Activated CD8-positive, alpha-beta T cell treated with anti-CD3 and anti-CD28 coated beads, Interleukin-2, amount 10 ng/mL, durations not matched to agents 7 days and 5 days (primary cell): ENCODE measurements at regions not wholly inside any gene's neighbourhood (a gene's known extent, or its start where the extent isn't known, plus 50 kb on each side); places are given as distances from the start of the nearest gene placed in this dataset.
"Not testable (repeated sequence)": the region's sequence is repeated elsewhere in the genome, so short reads cannot be mapped to it uniquely, and the experiment has no call there.

Experiments
- ATAC-seq: fragments of 150-1000 bp; cut with Tn5 transposase; one replicate; pipeline ENCODE4 v1.10.0; 2021; ENCODE audit warnings: moderate library complexity
- CTCF ChIA-PET: fragments of 350-600 bp; sonication (Branson Sonifier 250); formaldehyde crosslinking; loops from one replicate; lab custom pipeline; 2021; ENCODE audit warnings: antibody characterized with exemption; lab: Charles Lee
- POLR2A ChIA-PET: fragments of 350-600 bp; sonication (Branson Sonifier 250); formaldehyde crosslinking; loops from one replicate; lab custom pipeline; 2021; ENCODE audit warnings: antibody characterized with exemption; lab: Charles Lee
- DNase-seq: peaks from one replicate; pipeline ENCODE4 v3.0.0-alpha.2; 2020
- H3K27ac Mint-ChIP-seq: one replicate; pipeline ENCODE4 v1.8.0; 2021; ENCODE audit warnings: mild to moderate bottlenecking, mixed read lengths
- H3K27me3 Mint-ChIP-seq: one replicate; pipeline ENCODE4 v1.8.0; 2021; ENCODE audit warnings: low read depth, mixed read lengths
- H3K36me3 Mint-ChIP-seq: one replicate; pipeline ENCODE4 v1.8.0; 2021; ENCODE audit warnings: low read depth, mixed read lengths
- H3K4me1 Mint-ChIP-seq: one replicate; pipeline ENCODE4 v1.8.0; 2021; ENCODE audit warnings: low read depth, mixed read lengths
- H3K4me3 Mint-ChIP-seq: one replicate; pipeline ENCODE4 v1.8.0; 2021; ENCODE audit warnings: mild to moderate bottlenecking, mixed read lengths
- H3K9me3 Mint-ChIP-seq: one replicate; pipeline ENCODE4 v1.8.0; 2022; ENCODE audit warnings: mixed read lengths; ENCODE audit not compliant: insufficient read depth

- Mint-ChIP-seq H3K27me3 (no peaks in the 10 kb centered on the region), H3K4me3 (no peak overlapping the region), H3K36me3 (no peaks in the 10 kb centered on the region), H3K27ac (no peak overlapping the region), H3K4me1 (no peaks in the 10 kb centered on the region), H3K9me3 (no peaks in the 10 kb centered on the region)
- ChIA-PET CTCF (no interaction called here), POLR2A (no interaction called here)
- ATAC-seq, result no peak
- no peak for DNase-seq
These were observed 168.7 kb downstream of the KCNS3 start for GRCh38 chr2:18047213-18047611.

DNA sequence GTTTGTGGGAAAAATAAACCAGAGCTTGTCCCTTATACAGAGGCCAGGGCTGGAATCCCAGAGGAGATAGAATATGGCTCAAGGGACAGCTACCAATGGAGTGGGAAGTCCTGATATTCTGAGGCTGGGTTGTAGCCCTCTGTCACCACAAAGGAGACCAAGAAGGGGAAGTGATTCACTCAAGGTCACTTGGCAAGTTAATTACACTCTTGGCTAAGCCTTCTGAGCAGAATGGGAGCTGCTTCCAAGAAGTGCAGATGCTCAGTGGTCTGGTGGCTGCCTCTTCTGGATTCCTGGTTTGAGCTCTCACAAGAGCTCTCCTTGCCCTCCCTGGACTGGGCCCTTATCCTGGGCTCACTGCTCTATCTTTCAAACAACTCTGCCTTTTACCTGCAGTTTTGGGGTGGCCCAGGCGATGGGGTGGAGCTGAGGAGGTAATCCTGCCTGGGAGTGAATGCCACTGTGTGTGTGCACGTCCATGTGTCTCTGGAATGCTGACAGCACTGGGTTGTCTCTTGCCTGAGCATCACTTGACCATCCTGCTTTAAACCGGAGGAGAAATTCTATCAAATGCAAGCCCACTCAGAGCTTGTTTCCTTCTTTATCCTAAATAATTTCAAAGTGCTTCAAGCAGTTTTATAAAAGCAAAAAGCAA is 168.2 kb downstream of the KCNS3 start:
- no peak overlapping the region for H3K27ac Mint-ChIP-seq
- ATAC-seq, result no peak
- H3K4me3 Mint-ChIP-seq, result no peak overlapping the region
- no peaks in the 10 kb centered on the region for H3K27me3 Mint-ChIP-seq
- no peaks in the 10 kb centered on the region for H3K9me3 Mint-ChIP-seq
- no peaks in the 10 kb centered on the region for H3K36me3 Mint-ChIP-seq
- ChIA-PET POLR2A (no interaction called here), CTCF (no interaction called here)
- H3K4me1 Mint-ChIP-seq, result no peaks in the 10 kb centered on the region
- DNase-seq, result no peak

GRCh38 chr2:18046017-18046416 is 167.6 kb downstream of the KCNS3 start:
- Mint-ChIP-seq H3K4me3 (no peak overlapping the region), H3K9me3 (no peaks in the 10 kb centered on the region), H3K27ac (no peak overlapping the region), H3K36me3 (no peaks in the 10 kb centered on the region), H3K27me3 (no peaks in the 10 kb centered on the region), H3K4me1 (no peaks in the 10 kb centered on the region)
- DNase-seq (no peak), ATAC-seq (no peak)
- CTCF ChIA-PET, result no interaction called here
- POLR2A ChIA-PET, result no interaction called here

GRCh38 chr2:18045230-18045629 is 166.8 kb downstream of the KCNS3 start:
- DNase-seq, result no peak
- no peak overlapping the region for H3K4me3 Mint-ChIP-seq
- no peaks in the 10 kb centered on the region for H3K27me3 Mint-ChIP-seq
- ChIA-PET CTCF (no interaction called here), POLR2A (no interaction called here)
- no peaks in the 10 kb centered on the region for H3K9me3 Mint-ChIP-seq
- H3K4me1 Mint-ChIP-seq, result no peaks in the 10 kb centered on the region
- no peak for ATAC-seq
- no peaks in the 10 kb centered on the region for H3K36me3 Mint-ChIP-seq
- H3K27ac Mint-ChIP-seq, result no peak overlapping the region

DNA sequence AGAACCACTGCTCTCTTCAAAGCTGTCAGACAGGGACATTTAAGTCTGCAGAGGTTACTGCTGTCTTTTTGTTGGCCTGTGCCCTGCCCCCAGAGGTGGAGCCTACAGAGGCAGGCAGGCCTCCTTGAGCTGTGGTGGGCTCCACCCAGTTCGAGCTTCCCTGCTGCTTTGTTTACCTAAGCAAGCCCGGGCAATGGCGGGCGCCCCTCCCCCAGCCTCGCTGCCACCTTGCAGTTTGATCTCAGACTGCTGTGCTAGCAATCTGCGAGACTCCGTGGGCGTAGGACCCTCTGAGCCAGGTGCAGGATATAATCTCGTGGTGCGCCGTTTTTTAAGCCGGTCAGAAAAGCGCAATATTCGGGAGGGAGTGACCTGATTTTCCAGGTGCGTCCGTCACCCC is 138.9 kb downstream of the KCNS3 start:
- H3K9me3 Mint-ChIP-seq, H3K4me3 Mint-ChIP-seq, H3K36me3 Mint-ChIP-seq, H3K27ac Mint-ChIP-seq, ATAC-seq, POLR2A ChIA-PET, DNase-seq, H3K27me3 Mint-ChIP-seq, H3K4me1 Mint-ChIP-seq, CTCF ChIA-PET: not testable (repeated sequence)

DNA sequence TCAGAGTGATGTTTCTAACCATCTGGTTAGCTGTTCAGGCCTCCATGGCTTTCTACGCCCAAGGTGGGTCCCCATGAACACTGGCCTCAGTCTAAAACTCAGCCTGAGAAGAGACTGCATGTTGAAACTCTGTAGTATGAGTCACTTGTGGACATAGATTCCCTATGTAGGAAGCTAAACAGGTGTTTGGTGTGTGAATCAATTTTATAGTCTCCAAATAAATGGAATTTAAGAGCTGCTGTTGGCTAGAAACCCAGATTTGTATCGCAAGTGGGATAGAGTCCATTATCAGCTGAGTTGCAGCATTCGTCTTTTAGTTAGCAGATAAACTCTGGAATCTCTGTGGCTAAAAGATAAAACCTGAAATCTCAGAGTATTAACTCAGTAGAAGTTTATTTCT is 131.4 kb downstream of the KCNS3 start:
- Mint-ChIP-seq H3K4me3 (no peak overlapping the region), H3K4me1 (no peaks in the 10 kb centered on the region), H3K36me3 (no peaks in the 10 kb centered on the region), H3K9me3 (no peaks in the 10 kb centered on the region), H3K27ac (no peak overlapping the region), H3K27me3 (no peaks in the 10 kb centered on the region)
- CTCF ChIA-PET, result interaction anchor here (1.3 kb wide), 1 partner anchor 46 kb away, joined by 3 read pairs; no protein-coding TSS in a partner anchor
- POLR2A ChIA-PET, result no interaction called here
- no peak for ATAC-seq
- DNase-seq, result no peak

- Mint-ChIP-seq H3K9me3 (no peaks in the 10 kb centered on the region), H3K4me1 (no peaks in the 10 kb centered on the region), H3K36me3 (no peaks in the 10 kb centered on the region), H3K27me3 (no peaks in the 10 kb centered on the region), H3K4me3 (no peak overlapping the region), H3K27ac (no peak overlapping the region)
- ChIA-PET POLR2A (no interaction called here), CTCF (no interaction called here)
- ATAC-seq (no peak), DNase-seq (no peak)
These were observed 126.9 kb downstream of the KCNS3 start for GRCh38 chr2:18005411-18005810.

- no peaks in the 10 kb centered on the region for H3K36me3 Mint-ChIP-seq
- DNase-seq, result no peak
- POLR2A ChIA-PET, result no interaction called here
- H3K27me3 Mint-ChIP-seq, result no peaks in the 10 kb centered on the region
- H3K9me3 Mint-ChIP-seq, result peaks cover 5% of the 10 kb centered on the region
- no peak overlapping the region for H3K4me3 Mint-ChIP-seq
- no peak for ATAC-seq
- CTCF ChIA-PET, result no interaction called here
- H3K27ac Mint-ChIP-seq, result no peak overlapping the region
- no peaks in the 10 kb centered on the region for H3K4me1 Mint-ChIP-seq
These were observed 123.2 kb downstream of the KCNS3 start for GRCh38 chr2:18001671-18002070.

- POLR2A ChIA-PET, result no interaction called here
- DNase-seq, result no peak
- Mint-ChIP-seq H3K4me1 (no peaks in the 10 kb centered on the region), H3K9me3 (peaks cover 5% of the 10 kb centered on the region), H3K36me3 (no peaks in the 10 kb centered on the region), H3K27ac (no peak overlapping the region), H3K4me3 (no peak overlapping the region), H3K27me3 (no peaks in the 10 kb centered on the region)
- no peak for ATAC-seq
- CTCF ChIA-PET, result no interaction called here
These were observed 118.5 kb downstream of the KCNS3 start for GRCh38 chr2:17996978-17997377.

GRCh38 chr2:17995593-17995992 is 117.1 kb downstream of the KCNS3 start:
- H3K4me1 Mint-ChIP-seq, result no peaks in the 10 kb centered on the region
- POLR2A ChIA-PET, result no interaction called here
- CTCF ChIA-PET, result no interaction called here

More at GRCh38 chr2:17995593-17995992, 117.1 kb downstream of the KCNS3 start:
- H3K27ac Mint-ChIP-seq, result no peak overlapping the region
- H3K27me3 Mint-ChIP-seq, result no peaks in the 10 kb centered on the region
- no peak for DNase-seq
- peaks cover 5% of the 10 kb centered on the region for H3K9me3 Mint-ChIP-seq
- H3K36me3 Mint-ChIP-seq, result no peaks in the 10 kb centered on the region
- ATAC-seq, result no peak
- H3K4me3 Mint-ChIP-seq, result no peak overlapping the region
